Fibroblast of upper back skin (primary cell): ENCODE measurements at regions not wholly inside any gene's neighbourhood (a gene's known extent, or its start where the extent isn't known, plus 50 kb on each side); places are given as distances from the start of the nearest gene placed in this dataset.

Source experiments
- DNase-seq: peaks from one replicate; pipeline ENCODE4 v3.0.0-alpha.2; 2013

DNA sequence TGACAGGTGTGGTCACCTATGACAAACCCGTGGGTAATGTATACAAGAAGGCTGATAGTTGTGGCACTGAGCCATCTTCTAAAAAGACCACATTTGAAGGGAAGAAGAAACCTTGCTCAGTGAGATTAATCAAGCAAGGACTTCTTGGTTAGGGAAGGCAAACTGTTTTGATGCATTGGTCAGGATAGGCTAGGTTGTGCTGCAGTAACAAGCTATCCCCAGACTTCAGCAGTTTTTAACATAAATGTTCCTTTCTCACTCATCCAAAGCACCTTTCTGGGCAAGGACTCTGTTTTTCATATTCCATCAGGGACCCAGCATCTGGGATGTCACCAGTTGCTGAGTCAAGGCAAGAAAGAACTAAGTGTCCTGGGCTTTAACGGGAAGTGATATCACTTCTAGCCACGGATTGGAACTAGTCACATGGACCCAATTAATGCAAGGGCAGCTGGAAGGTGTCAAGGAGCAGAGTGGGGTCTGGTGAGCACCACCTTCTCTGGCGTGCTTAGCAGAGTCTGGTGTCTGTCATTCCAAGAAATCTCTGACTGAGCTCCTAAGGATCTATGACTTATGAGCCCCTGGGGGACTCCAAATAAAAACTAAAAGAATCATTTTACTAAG is 52.0 kb upstream of the CCL2 start:
- no peak for DNase-seq

DNA sequence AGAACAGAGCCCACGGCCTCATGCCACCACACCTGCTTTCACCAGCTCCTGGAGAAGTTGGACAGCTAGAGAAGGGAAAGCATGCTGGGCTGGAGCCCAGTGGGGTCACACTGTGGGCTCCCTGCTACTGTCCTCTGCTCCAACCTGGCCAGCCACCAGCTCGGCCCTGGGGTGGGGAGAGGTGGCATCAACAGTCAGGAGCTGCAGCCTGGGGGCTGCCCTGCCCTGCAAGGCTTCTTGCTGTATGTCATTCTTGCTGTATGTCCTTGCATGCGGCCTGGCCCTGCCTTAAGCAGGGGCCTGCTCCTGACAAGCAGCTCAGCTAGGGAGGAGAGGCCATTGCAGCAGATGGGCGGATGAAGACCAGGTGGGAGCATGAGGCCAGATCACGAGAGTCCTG is 50.7 kb upstream of the CCL2 start:
- DNase-seq: no peak
